HL-60 (cell line): ENCODE measurements at regions not wholly inside any gene's neighbourhood (a gene's known extent, or its start where the extent isn't known, plus 50 kb on each side); places are given as distances from the start of the nearest gene placed in this dataset.
"Not testable (repeated sequence)": the region's sequence is repeated elsewhere in the genome, so short reads cannot be mapped to it uniquely, and the experiment has no call there.

ENCODE experiments used
- DNase-seq, 2 experiments: peaks; one replicate each; pipeline ENCODE4 v3.0.0-alpha.2; 2010 to 2020; ENCODE audit warnings: low read depth in 1 of 2, low spot score in 1 of 2
- H3K27ac ChIP-seq: fragments of 250-450 bp; sonication (Bioruptor Pico); replicated peaks from 2 replicates; pipeline ENCODE4 v1.5.1; 2020; ENCODE audit warnings: mild to moderate bottlenecking, moderate library complexity
- H3K27me3 ChIP-seq: fragments of 250-450 bp; sonication (Bioruptor Pico); 2 replicates; pipeline ENCODE4 v1.5.1; 2021; ENCODE audit warnings: mild to moderate bottlenecking, moderate library complexity; ENCODE audit not compliant: insufficient read depth, poor library complexity, severe bottlenecking
- H3K4me3 ChIP-seq: replicated peaks from 2 replicates; pipeline ENCODE4 v1.5.1; 2011; ENCODE audit warnings: mild to moderate bottlenecking, control low read depth, low read length; ENCODE audit not compliant: insufficient read depth
- CTCF ChIP-seq: IDR thresholded peaks from one replicate; pipeline ENCODE4 v1.5.1; 2011; ENCODE audit warnings: low read length, control low read depth, inconsistent platforms; ENCODE audit not compliant: insufficient read depth
- GABPA ChIP-seq: IDR thresholded peaks from 2 replicates; pipeline ENCODE4 v1.6.1; 2012; ENCODE audit warnings: low read depth
- POLR2AphosphoS5 ChIP-seq: IDR thresholded peaks from 2 replicates; pipeline ENCODE4 v1.6.1; 2012; ENCODE audit warnings: low read depth
- REST ChIP-seq: IDR thresholded peaks from 2 replicates; pipeline ENCODE4 v1.6.1; 2012; ENCODE audit warnings: low read depth; ENCODE audit not compliant: insufficient replicate concordance
- SPI1 ChIP-seq: IDR thresholded peaks from 2 replicates; pipeline ENCODE4 v1.6.1; 2012; ENCODE audit warnings: low read depth, mild to moderate bottlenecking, borderline replicate concordance

GRCh38 chr7:14988941-14989340, 86.4 kb upstream of the DGKB start:
- Histone ChIP-seq H3K27me3 (no peaks in the 10 kb centered on the region), H3K27ac (no peak overlapping the region), H3K4me3 (no peak overlapping the region)
- TF ChIP-seq SPI1 (no peak), CTCF (no peak), GABPA (no peak), REST (no peak), POLR2AphosphoS5 (no peak)
- no peak for DNase-seq

GRCh38 chr7:14978687-14979086, 76.1 kb upstream of the DGKB start:
- no peak overlapping the region for H3K27ac ChIP-seq
- DNase-seq, result no peak
- H3K27me3 ChIP-seq, result no peaks in the 10 kb centered on the region
- no peak overlapping the region for H3K4me3 ChIP-seq
- TF ChIP-seq SPI1, result no peak
- TF ChIP-seq CTCF, result no peak

GRCh38 chr7:14974688-14975087, 72.1 kb upstream of the DGKB start:
- Histone ChIP-seq H3K27ac (no peak overlapping the region), H3K27me3 (no peaks in the 10 kb centered on the region), H3K4me3 (no peak overlapping the region)
- TF ChIP-seq SPI1 (no peak), CTCF (no peak), GABPA (no peak)
- DNase-seq, result no peak

GRCh38 chr7:14973712-14974428, 71.3 kb upstream of the DGKB start:
- Histone ChIP-seq H3K27ac (no peak overlapping the region), H3K4me3 (no peak overlapping the region), H3K27me3 (no peaks in the 10 kb centered on the region)
- TF ChIP-seq REST (no peak), GABPA (no peak), CTCF (no peak), SPI1 (no peak), POLR2AphosphoS5 (no peak)
- no peak for DNase-seq

GRCh38 chr7:14971678-14972077, 69.1 kb upstream of the DGKB start:
- H3K4me3 ChIP-seq, result not testable (repeated sequence)

GRCh38 chr7:14967376-14967775, 64.8 kb upstream of the DGKB start:
- H3K4me3 ChIP-seq, DNase-seq, H3K27me3 ChIP-seq, H3K27ac ChIP-seq: not testable (repeated sequence)

More at GRCh38 chr7:14971678-14972077, 69.1 kb upstream of the DGKB start:
- not testable (repeated sequence) for H3K27ac ChIP-seq, DNase-seq, H3K27me3 ChIP-seq
